ENCODE measurements at regions not wholly inside any gene's neighbourhood (a gene's known extent, or its start where the extent isn't known, plus 50 kb on each side); places are given as distances from the start of the nearest gene placed in this dataset.

GRCh38 chr7:46207931-46208634, 287.0 kb upstream of the IGFBP3 start:
- no peak for DNase-seq (ENCODE audit: low read depth in 2 of 2)

- DNase-seq (ENCODE audit: low read depth in 2 of 2): no peak
These were observed 285.5 kb upstream of the IGFBP3 start for GRCh38 chr7:46206476-46207060.

- DNase-seq (ENCODE audit: low read depth in 2 of 2): no peak
These were observed 284.4 kb upstream of the IGFBP3 start for GRCh38 chr7:46205478-46205877.

- DNase-seq (ENCODE audit: low read depth in 2 of 2): no peak
These were observed 282.9 kb upstream of the IGFBP3 start for GRCh38 chr7:46203926-46204325.

- DNase-seq (ENCODE audit: low read depth in 2 of 2): no peak
These were observed 281.3 kb upstream of the IGFBP3 start for GRCh38 chr7:46202379-46202778.

- DNase-seq (ENCODE audit: low read depth in 2 of 2): no peak
These were observed 280.9 kb upstream of the IGFBP3 start for GRCh38 chr7:46201961-46202360.

- DNase-seq (ENCODE audit: low read depth in 2 of 2): no peak
These were observed 277.6 kb upstream of the IGFBP3 start for GRCh38 chr7:46198701-46199100.

GRCh38 chr7:46197785-46198540, 276.9 kb upstream of the IGFBP3 start:
- DNase-seq (ENCODE audit: low read depth in 2 of 2): no peak

- no peak for DNase-seq (ENCODE audit: low read depth in 2 of 2)
These were observed 274.9 kb upstream of the IGFBP3 start for GRCh38 chr7:46195934-46196333.

- no peak for DNase-seq (ENCODE audit: low read depth in 2 of 2)
These were observed 271.2 kb upstream of the IGFBP3 start for GRCh38 chr7:46192271-46192670.

- DNase-seq (ENCODE audit: low read depth in 2 of 2): no peak
These were observed 270.7 kb upstream of the IGFBP3 start for GRCh38 chr7:46191776-46192175.

- no peak for DNase-seq (ENCODE audit: low read depth in 2 of 2)
These were observed 270.2 kb upstream of the IGFBP3 start for GRCh38 chr7:46191296-46191695.

GRCh38 chr7:46189255-46189790, 268.3 kb upstream of the IGFBP3 start:
- no peak for DNase-seq (ENCODE audit: low read depth in 2 of 2)

- no peak for DNase-seq (ENCODE audit: low read depth in 2 of 2)
These were observed 265.1 kb upstream of the IGFBP3 start for GRCh38 chr7:46186131-46186530.

- DNase-seq (ENCODE audit: low read depth in 2 of 2): no peak
These were observed 258.1 kb upstream of the IGFBP3 start for GRCh38 chr7:46179061-46179610.

- no peak for DNase-seq (ENCODE audit: low read depth in 2 of 2)
These were observed 257.6 kb upstream of the IGFBP3 start for GRCh38 chr7:46178661-46179060.

GRCh38 chr7:46177821-46178220, 256.7 kb upstream of the IGFBP3 start:
- no peak for DNase-seq (ENCODE audit: low read depth in 2 of 2)

- DNase-seq (ENCODE audit: low read depth in 2 of 2): no peak
These were observed 254.1 kb upstream of the IGFBP3 start for GRCh38 chr7:46175221-46175620.

- no peak for DNase-seq (ENCODE audit: low read depth in 2 of 2)
These were observed 253.1 kb upstream of the IGFBP3 start for GRCh38 chr7:46174196-46174580.

- no peak for DNase-seq (ENCODE audit: low read depth in 2 of 2)
These were observed 252.6 kb upstream of the IGFBP3 start for GRCh38 chr7:46173476-46174195.

- DNase-seq (ENCODE audit: low read depth in 2 of 2): no peak
These were observed 249.7 kb upstream of the IGFBP3 start for GRCh38 chr7:46170792-46171191.

GRCh38 chr7:46170021-46170420, 248.9 kb upstream of the IGFBP3 start:
- DNase-seq (ENCODE audit: low read depth in 2 of 2): no peak

All from stimulated activated CD8-positive, alpha-beta memory T cell treated with anti-CD3 and anti-CD28 coated beads, Interleukin-2, amount 100 ng/mL, for 48 hours (primary cell).